ENCODE measurements at regions not wholly inside any gene's neighbourhood (a gene's known extent, or its start where the extent isn't known, plus 50 kb on each side); places are given as distances from the start of the nearest gene placed in this dataset.

GRCh38 chr18:27856820-27857219, 320.1 kb downstream of the CDH2 start:
- in situ Hi-C loops (cut with HindIII; ENCODE audit: low pct_unique_long_range_greater_than_20kb, low sequenced_read_pairs), result no loop called here

GRCh38 chr18:27855486-27855885, 321.4 kb downstream of the CDH2 start:
- in situ Hi-C loops (cut with HindIII; ENCODE audit: low pct_unique_long_range_greater_than_20kb, low sequenced_read_pairs), result no loop called here
- DNase-seq (ENCODE audit: low read depth in 1 of 2, low spot score in 1 of 2), result no peak
- no peak for TF ChIP-seq JUND (IDR thresholded peaks at IDR 0.05; ENCODE audit: low read depth)

More at GRCh38 chr18:27856820-27857219, 320.1 kb downstream of the CDH2 start:
- TF ChIP-seq JUND (IDR thresholded peaks at IDR 0.05; ENCODE audit: low read depth), result no peak
- no peak for DNase-seq (ENCODE audit: low read depth in 1 of 2, low spot score in 1 of 2)

GRCh38 chr18:27854631-27855030, 322.3 kb downstream of the CDH2 start:
- DNase-seq (ENCODE audit: low read depth in 1 of 2, low spot score in 1 of 2), result no peak
- TF ChIP-seq JUND (IDR thresholded peaks at IDR 0.05; ENCODE audit: low read depth), result no peak
- in situ Hi-C loops (cut with HindIII; ENCODE audit: low pct_unique_long_range_greater_than_20kb, low sequenced_read_pairs), result no loop called here

- in situ Hi-C loops (cut with HindIII; ENCODE audit: low pct_unique_long_range_greater_than_20kb, low sequenced_read_pairs), result no loop called here
- no peak for TF ChIP-seq JUND (IDR thresholded peaks at IDR 0.05; ENCODE audit: low read depth)
- DNase-seq (ENCODE audit: low read depth in 1 of 2, low spot score in 1 of 2), result no peak
Observed at GRCh38 chr18:27848336-27848735, 328.6 kb downstream of the CDH2 start.

- in situ Hi-C loops (cut with HindIII; ENCODE audit: low pct_unique_long_range_greater_than_20kb, low sequenced_read_pairs), result no loop called here
- TF ChIP-seq JUND (IDR thresholded peaks at IDR 0.05; ENCODE audit: low read depth), result peak; percentile 51; the same call in 1 of the 2 replicates
- DNase-seq (ENCODE audit: low read depth in 1 of 2, low spot score in 1 of 2), result peak; percentile 1 to 54
Observed at GRCh38 chr18:27847412-27847811, 329.5 kb downstream of the CDH2 start.

GRCh38 chr18:27845897-27846296, 331.0 kb downstream of the CDH2 start:
- TF ChIP-seq JUND (IDR thresholded peaks at IDR 0.05; ENCODE audit: low read depth), result no peak
- no peak for DNase-seq (ENCODE audit: low read depth in 1 of 2, low spot score in 1 of 2)
- in situ Hi-C loops (cut with HindIII; ENCODE audit: low pct_unique_long_range_greater_than_20kb, low sequenced_read_pairs), result no loop called here

GRCh38 chr18:27843783-27844777, 332.9 kb downstream of the CDH2 start:
- DNase-seq (ENCODE audit: low read depth in 1 of 2, low spot score in 1 of 2), result no peak
- in situ Hi-C loops (cut with HindIII; ENCODE audit: low pct_unique_long_range_greater_than_20kb, low sequenced_read_pairs), result no loop called here
- no peak for TF ChIP-seq JUND (IDR thresholded peaks at IDR 0.05; ENCODE audit: low read depth)

GRCh38 chr18:27839141-27839540, 337.8 kb downstream of the CDH2 start:
- in situ Hi-C loops (cut with HindIII; ENCODE audit: low pct_unique_long_range_greater_than_20kb, low sequenced_read_pairs), result no loop called here
- TF ChIP-seq JUND (IDR thresholded peaks at IDR 0.05; ENCODE audit: low read depth), result no peak
- no peak for DNase-seq (ENCODE audit: low read depth in 1 of 2, low spot score in 1 of 2)

GRCh38 chr18:27838225-27838624, 338.7 kb downstream of the CDH2 start:
- DNase-seq (ENCODE audit: low read depth in 1 of 2, low spot score in 1 of 2), result no peak
- no peak for TF ChIP-seq JUND (IDR thresholded peaks at IDR 0.05; ENCODE audit: low read depth)
- in situ Hi-C loops (cut with HindIII; ENCODE audit: low pct_unique_long_range_greater_than_20kb, low sequenced_read_pairs), result no loop called here

- DNase-seq (ENCODE audit: low read depth in 1 of 2, low spot score in 1 of 2), result no peak
- in situ Hi-C loops (cut with HindIII; ENCODE audit: low pct_unique_long_range_greater_than_20kb, low sequenced_read_pairs), result no loop called here
- no peak for TF ChIP-seq JUND (IDR thresholded peaks at IDR 0.05; ENCODE audit: low read depth)
Observed at GRCh38 chr18:27826101-27826500, 350.8 kb downstream of the CDH2 start.

GRCh38 chr18:27825689-27826088, 351.2 kb downstream of the CDH2 start:
- in situ Hi-C loops (cut with HindIII; ENCODE audit: low pct_unique_long_range_greater_than_20kb, low sequenced_read_pairs), result no loop called here
- DNase-seq (ENCODE audit: low read depth in 1 of 2, low spot score in 1 of 2), result no peak
- TF ChIP-seq JUND (IDR thresholded peaks at IDR 0.05; ENCODE audit: low read depth), result no peak

- in situ Hi-C loops (cut with HindIII; ENCODE audit: low pct_unique_long_range_greater_than_20kb, low sequenced_read_pairs), result no loop called here
Observed at GRCh38 chr18:27824841-27825681, 351.9 kb downstream of the CDH2 start.

GRCh38 chr18:27824275-27824674, 352.7 kb downstream of the CDH2 start:
- in situ Hi-C loops (cut with HindIII; ENCODE audit: low pct_unique_long_range_greater_than_20kb, low sequenced_read_pairs), result no loop called here
- TF ChIP-seq JUND (IDR thresholded peaks at IDR 0.05; ENCODE audit: low read depth), result no peak
- DNase-seq (ENCODE audit: low read depth in 1 of 2, low spot score in 1 of 2), result no peak

More at GRCh38 chr18:27824841-27825681, 351.9 kb downstream of the CDH2 start:
- no peak for TF ChIP-seq JUND (IDR thresholded peaks at IDR 0.05; ENCODE audit: low read depth)
- DNase-seq (ENCODE audit: low read depth in 1 of 2, low spot score in 1 of 2), result no peak

All from T47D (cell line).